GM10266 (cell line): ENCODE measurements at regions not wholly inside any gene's neighbourhood (a gene's known extent, or its start where the extent isn't known, plus 50 kb on each side); places are given as distances from the start of the nearest gene placed in this dataset.

Experiments
- DNase-seq: peaks from one replicate; pipeline ENCODE4 v3.0.0; 2012; ENCODE audit errors: extremely low spot score
- CTCF ChIP-seq: IDR thresholded peaks from 2 replicates; pipeline ENCODE4 v1.5.1; 2012; ENCODE audit warnings: mild to moderate bottlenecking, low read depth; ENCODE audit not compliant: control insufficient read depth, insufficient read depth; ENCODE audit errors: missing control alignments

- DNase-seq: no peak
- no peak for TF ChIP-seq CTCF
Observed at GRCh38 chr19:29278716-29279115, 65.8 kb upstream of the UQCRFS1 start.

- no peak for TF ChIP-seq CTCF
- no peak for DNase-seq
Observed at GRCh38 chr19:29283366-29283765, 70.4 kb upstream of the UQCRFS1 start.

GRCh38 chr19:29285187-29285687 lies 72.3 kb upstream of the UQCRFS1 start:
- no peak for DNase-seq
- no peak for TF ChIP-seq CTCF

DNA sequence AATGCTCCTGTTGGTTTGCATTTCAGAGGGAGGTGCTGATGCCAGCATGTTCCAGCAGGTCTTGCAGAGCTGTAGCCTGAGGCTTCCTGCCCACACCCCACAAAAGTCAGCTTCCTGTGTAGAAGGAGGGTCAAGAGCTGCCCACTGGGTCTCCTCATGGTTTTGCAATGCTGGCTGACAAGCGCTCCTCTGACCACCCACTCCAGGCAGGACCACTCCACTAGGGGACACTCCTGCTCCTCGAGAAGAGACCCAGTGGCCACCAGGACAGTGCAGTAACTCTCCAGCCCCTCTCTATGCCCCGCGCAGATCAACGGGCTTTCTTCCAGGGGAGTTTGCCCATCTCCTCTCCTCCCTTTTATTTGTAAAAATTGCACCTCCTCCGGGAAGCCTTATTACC lies 72.9 kb upstream of the UQCRFS1 start:
- DNase-seq: no peak
- no peak for TF ChIP-seq CTCF

- TF ChIP-seq CTCF: no peak
- DNase-seq: no peak
Observed at GRCh38 chr19:29287061-29287460, 74.1 kb upstream of the UQCRFS1 start.

DNA sequence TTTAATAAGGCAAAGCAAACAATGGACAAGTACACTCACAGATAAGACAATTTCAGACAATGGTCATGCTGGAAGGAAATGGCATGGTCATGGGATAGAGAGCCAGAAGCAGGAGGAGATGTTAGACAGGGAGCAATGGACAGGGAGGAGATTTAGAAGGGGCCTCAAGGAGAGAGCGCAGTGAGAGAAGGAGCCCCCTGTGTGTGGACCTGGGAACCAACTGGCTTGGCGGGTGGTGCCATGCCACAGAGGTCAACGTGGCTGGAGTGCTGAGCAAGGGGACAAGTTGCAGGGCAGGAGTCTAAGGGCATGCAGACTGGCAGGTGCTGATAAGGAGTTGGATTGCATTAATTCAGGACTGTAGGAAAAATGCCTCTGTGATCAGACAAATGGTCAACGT lies 75.3 kb upstream of the UQCRFS1 start:
- no peak for DNase-seq
- TF ChIP-seq CTCF: no peak

DNA sequence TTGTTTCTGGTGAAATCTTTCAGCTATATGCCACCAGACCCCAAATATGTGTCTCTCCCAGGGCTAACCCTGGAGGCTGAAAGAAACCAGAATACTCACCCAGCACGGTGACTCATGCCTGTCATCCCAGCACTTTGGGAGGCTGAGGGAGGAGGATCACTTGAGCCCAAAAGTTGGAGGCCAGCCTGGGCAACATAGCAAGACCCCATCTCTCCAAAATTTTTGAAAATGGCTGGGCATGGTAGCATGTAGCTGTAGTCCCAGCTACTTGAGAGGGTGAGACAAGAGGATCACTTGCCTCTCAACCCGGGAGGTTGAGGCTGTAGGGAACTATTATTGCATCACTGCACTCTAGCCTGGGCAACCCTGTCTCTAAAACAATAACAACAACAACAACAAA lies 76.1 kb upstream of the UQCRFS1 start:
- no peak for DNase-seq
- no peak for TF ChIP-seq CTCF
